ENCODE measurements at regions not wholly inside any gene's neighbourhood (a gene's known extent, or its start where the extent isn't known, plus 50 kb on each side); places are given as distances from the start of the nearest gene placed in this dataset.

GRCh38 chr13:62209529-62209928, 793.9 kb upstream of the PCDH20 start:
- no peak overlapping the region for H3K27ac ChIP-seq
- TF ChIP-seq FOXP2 (optimal IDR thresholded peaks at IDR 0.05; ENCODE audit: control extremely low read depth, extremely low read length, insufficient read depth) (no peak), POLR2AphosphoS5 (IDR thresholded peaks at IDR 0.05; ENCODE audit: borderline replicate concordance, low read depth, low read length) (no peak), EZH2 (IDR thresholded peaks at IDR 0.05) (no peak)
- H3K4me3 ChIP-seq = no peak overlapping the region
- peaks cover 4% of the 10 kb centered on the region; the same call in 1 of the 2 replicates for H3K9me3 ChIP-seq (ENCODE audit: low read depth, low read length)
- no peaks in the 10 kb centered on the region for H3K36me3 ChIP-seq (ENCODE audit: insufficient read depth, low read length)
- no peak for DNase-seq (ENCODE audit: low read depth, low spot score)
- H3K9ac ChIP-seq (ENCODE audit: insufficient read length) = no peak overlapping the region

GRCh38 chr13:62207388-62207787, 791.7 kb upstream of the PCDH20 start:
- Histone ChIP-seq H3K4me3 (no peak overlapping the region), H3K27ac (no peak overlapping the region), H3K9me3 (ENCODE audit: low read depth, low read length) (peaks cover 4% of the 10 kb centered on the region; the same call in 1 of the 2 replicates), H3K36me3 (ENCODE audit: insufficient read depth, low read length) (no peaks in the 10 kb centered on the region), H3K9ac (ENCODE audit: insufficient read length) (no peak overlapping the region)
- no peak for TF ChIP-seq POLR2AphosphoS5 (IDR thresholded peaks at IDR 0.05; ENCODE audit: borderline replicate concordance, low read depth, low read length)
- TF ChIP-seq FOXP2 (optimal IDR thresholded peaks at IDR 0.05; ENCODE audit: control extremely low read depth, extremely low read length, insufficient read depth) = no peak
- TF ChIP-seq EZH2 (IDR thresholded peaks at IDR 0.05) = no peak
- DNase-seq (ENCODE audit: low read depth, low spot score) = no peak

- no peak for DNase-seq (ENCODE audit: low read depth, low spot score)
- Histone ChIP-seq H3K9ac (ENCODE audit: insufficient read length) (no peak overlapping the region), H3K4me3 (no peak overlapping the region), H3K27ac (no peak overlapping the region), H3K9me3 (ENCODE audit: low read depth, low read length) (peaks cover 4% of the 10 kb centered on the region; the same call in 1 of the 2 replicates), H3K36me3 (ENCODE audit: insufficient read depth, low read length) (no peaks in the 10 kb centered on the region)
- TF ChIP-seq EZH2 (IDR thresholded peaks at IDR 0.05) (no peak), FOXP2 (optimal IDR thresholded peaks at IDR 0.05; ENCODE audit: control extremely low read depth, extremely low read length, insufficient read depth) (no peak)
These were observed 790.5 kb upstream of the PCDH20 start for GRCh38 chr13:62206165-62206564.

- DNase-seq (ENCODE audit: low read depth, low spot score) = no peak
- Histone ChIP-seq H3K4me3 (no peak overlapping the region), H3K27ac (no peak overlapping the region)
These were observed 789.6 kb upstream of the PCDH20 start for GRCh38 chr13:62205273-62205672.

GRCh38 chr13:62194371-62194770, 778.7 kb upstream of the PCDH20 start:
- H3K9ac ChIP-seq (ENCODE audit: insufficient read length) = no peak overlapping the region
- no peaks in the 10 kb centered on the region for H3K9me3 ChIP-seq (ENCODE audit: low read depth, low read length)
- H3K27ac ChIP-seq = no peak overlapping the region
- DNase-seq (ENCODE audit: low read depth, low spot score) = no peak
- no peak overlapping the region for H3K4me3 ChIP-seq
- H3K36me3 ChIP-seq (ENCODE audit: insufficient read depth, low read length) = no peaks in the 10 kb centered on the region
- TF ChIP-seq FOXP2 (optimal IDR thresholded peaks at IDR 0.05; ENCODE audit: control extremely low read depth, extremely low read length, insufficient read depth) (no peak), POLR2AphosphoS5 (IDR thresholded peaks at IDR 0.05; ENCODE audit: borderline replicate concordance, low read depth, low read length) (no peak), EZH2 (IDR thresholded peaks at IDR 0.05) (no peak)

More at GRCh38 chr13:62205273-62205672, 789.6 kb upstream of the PCDH20 start:
- H3K9ac ChIP-seq (ENCODE audit: insufficient read length) = no peak overlapping the region
- TF ChIP-seq POLR2AphosphoS5 (IDR thresholded peaks at IDR 0.05; ENCODE audit: borderline replicate concordance, low read depth, low read length) (no peak), FOXP2 (optimal IDR thresholded peaks at IDR 0.05; ENCODE audit: control extremely low read depth, extremely low read length, insufficient read depth) (no peak), EZH2 (IDR thresholded peaks at IDR 0.05) (no peak)
- no peaks in the 10 kb centered on the region for H3K36me3 ChIP-seq (ENCODE audit: insufficient read depth, low read length)
- H3K9me3 ChIP-seq (ENCODE audit: low read depth, low read length) = peaks cover 4% of the 10 kb centered on the region; the same call in 1 of the 2 replicates

GRCh38 chr13:62193919-62194318, 778.3 kb upstream of the PCDH20 start:
- H3K27ac ChIP-seq = no peak overlapping the region
- no peak overlapping the region for H3K9ac ChIP-seq (ENCODE audit: insufficient read length)
- TF ChIP-seq POLR2AphosphoS5 (IDR thresholded peaks at IDR 0.05; ENCODE audit: borderline replicate concordance, low read depth, low read length) (no peak), EZH2 (IDR thresholded peaks at IDR 0.05) (no peak), FOXP2 (optimal IDR thresholded peaks at IDR 0.05; ENCODE audit: control extremely low read depth, extremely low read length, insufficient read depth) (no peak)
- H3K9me3 ChIP-seq (ENCODE audit: low read depth, low read length) = no peaks in the 10 kb centered on the region
- no peaks in the 10 kb centered on the region for H3K36me3 ChIP-seq (ENCODE audit: insufficient read depth, low read length)
- no peak overlapping the region for H3K4me3 ChIP-seq
- no peak for DNase-seq (ENCODE audit: low read depth, low spot score)

GRCh38 chr13:62185631-62186255, 770.1 kb upstream of the PCDH20 start:
- DNase-seq (ENCODE audit: low read depth, low spot score) = no peak
- TF ChIP-seq POLR2AphosphoS5 (IDR thresholded peaks at IDR 0.05; ENCODE audit: borderline replicate concordance, low read depth, low read length) (no peak), EZH2 (IDR thresholded peaks at IDR 0.05) (no peak), FOXP2 (optimal IDR thresholded peaks at IDR 0.05; ENCODE audit: control extremely low read depth, extremely low read length, insufficient read depth) (no peak)
- Histone ChIP-seq H3K9me3 (ENCODE audit: low read depth, low read length) (no peaks in the 10 kb centered on the region), H3K36me3 (ENCODE audit: insufficient read depth, low read length) (no peaks in the 10 kb centered on the region), H3K4me3 (no peak overlapping the region), H3K27ac (no peak overlapping the region), H3K9ac (ENCODE audit: insufficient read length) (no peak overlapping the region)

- Histone ChIP-seq H3K9me3 (ENCODE audit: low read depth, low read length) (no peaks in the 10 kb centered on the region), H3K27ac (no peak overlapping the region), H3K4me3 (no peak overlapping the region), H3K36me3 (ENCODE audit: insufficient read depth, low read length) (no peaks in the 10 kb centered on the region), H3K9ac (ENCODE audit: insufficient read length) (no peak overlapping the region)
- TF ChIP-seq FOXP2 (optimal IDR thresholded peaks at IDR 0.05; ENCODE audit: control extremely low read depth, extremely low read length, insufficient read depth) (no peak), POLR2AphosphoS5 (IDR thresholded peaks at IDR 0.05; ENCODE audit: borderline replicate concordance, low read depth, low read length) (no peak), EZH2 (IDR thresholded peaks at IDR 0.05) (no peak)
- DNase-seq (ENCODE audit: low read depth, low spot score) = no peak
These were observed 760.4 kb upstream of the PCDH20 start for GRCh38 chr13:62176051-62176450.

- no peaks in the 10 kb centered on the region for H3K9me3 ChIP-seq (ENCODE audit: low read depth, low read length)
- peak; percentile 28 for DNase-seq (ENCODE audit: low read depth, low spot score)
- no peak for TF ChIP-seq POLR2AphosphoS5 (IDR thresholded peaks at IDR 0.05; ENCODE audit: borderline replicate concordance, low read depth, low read length)
- no peak for TF ChIP-seq FOXP2 (optimal IDR thresholded peaks at IDR 0.05; ENCODE audit: control extremely low read depth, extremely low read length, insufficient read depth)
- TF ChIP-seq EZH2 (IDR thresholded peaks at IDR 0.05) = no peak
- H3K4me3 ChIP-seq = peak overlapping the region; percentile 29
- H3K27ac ChIP-seq = peak overlapping the region; percentile 66
- peak overlapping the region; percentile 29 for H3K9ac ChIP-seq (ENCODE audit: insufficient read length)
- H3K36me3 ChIP-seq (ENCODE audit: insufficient read depth, low read length) = no peaks in the 10 kb centered on the region
These were observed 758.3 kb upstream of the PCDH20 start for GRCh38 chr13:62173958-62174357.
